Stomach (tissue), 4 donors: ENCODE measurements at regions not wholly inside any gene's neighbourhood (a gene's known extent, or its start where the extent isn't known, plus 50 kb on each side); places are given as distances from the start of the nearest gene placed in this dataset.

Source experiments
- EP300 ChIP-seq: sonication (generic); formaldehyde crosslinking; IDR thresholded peaks from one replicate; pipeline ENCODE4 v1.6.1; 2017; ENCODE audit warnings: antibody characterized with exemption
- POLR2A ChIP-seq, 4 donors: fragments of 450-650 bp; IDR thresholded peaks; one replicate each; pipeline ENCODE4 v1.6.1; 2016; ENCODE audit warnings: antibody characterized with exemption in 4 of 4, control low read depth in 2 of 4, mild to moderate bottlenecking in 1 of 4, moderate library complexity in 1 of 4
- POLR2AphosphoS5 ChIP-seq, 3 donors: sonication (generic); formaldehyde crosslinking; IDR thresholded peaks; one replicate each; pipeline ENCODE4 v1.6.1; 2016; ENCODE audit warnings: antibody characterized with exemption in 3 of 3
- TF ChIP-seq, protein P1 (sequence below), 7 experiments: fragments of 450-650 bp in 4 of 7; fragments of 200-600 bp in 3 of 7; sonication (generic) in 3 of 7; IDR thresholded peaks; one replicate each; pipeline ENCODE4 v1.5.1; 2016 to 2019; ENCODE audit warnings: antibody characterized with exemption in 7 of 7, control low read depth in 2 of 7, mild to moderate bottlenecking in 1 of 7

GRCh38 chr9:16100537-16101091 lies 547.8 kb downstream of the CCDC171 start:
- TF ChIP-seq, protein P1, sequence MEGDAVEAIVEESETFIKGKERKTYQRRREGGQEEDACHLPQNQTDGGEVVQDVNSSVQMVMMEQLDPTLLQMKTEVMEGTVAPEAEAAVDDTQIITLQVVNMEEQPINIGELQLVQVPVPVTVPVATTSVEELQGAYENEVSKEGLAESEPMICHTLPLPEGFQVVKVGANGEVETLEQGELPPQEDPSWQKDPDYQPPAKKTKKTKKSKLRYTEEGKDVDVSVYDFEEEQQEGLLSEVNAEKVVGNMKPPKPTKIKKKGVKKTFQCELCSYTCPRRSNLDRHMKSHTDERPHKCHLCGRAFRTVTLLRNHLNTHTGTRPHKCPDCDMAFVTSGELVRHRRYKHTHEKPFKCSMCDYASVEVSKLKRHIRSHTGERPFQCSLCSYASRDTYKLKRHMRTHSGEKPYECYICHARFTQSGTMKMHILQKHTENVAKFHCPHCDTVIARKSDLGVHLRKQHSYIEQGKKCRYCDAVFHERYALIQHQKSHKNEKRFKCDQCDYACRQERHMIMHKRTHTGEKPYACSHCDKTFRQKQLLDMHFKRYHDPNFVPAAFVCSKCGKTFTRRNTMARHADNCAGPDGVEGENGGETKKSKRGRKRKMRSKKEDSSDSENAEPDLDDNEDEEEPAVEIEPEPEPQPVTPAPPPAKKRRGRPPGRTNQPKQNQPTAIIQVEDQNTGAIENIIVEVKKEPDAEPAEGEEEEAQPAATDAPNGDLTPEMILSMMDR (IDR thresholded peaks at IDR 0.05), result no peak
- TF ChIP-seq EP300, result no peak
- TF ChIP-seq POLR2A (IDR thresholded peaks at IDR 0.05), result no peak
- TF ChIP-seq POLR2AphosphoS5 (IDR thresholded peaks at IDR 0.05), result no peak
